Activated naive CD4-positive, alpha-beta T cell treated with anti-CD3 and anti-CD28 coated beads, Interleukin-2, amount 10 ng/mL, durations not matched to agents 7 days and 5 days (primary cell): ENCODE measurements at regions not wholly inside any gene's neighbourhood (a gene's known extent, or its start where the extent isn't known, plus 50 kb on each side); places are given as distances from the start of the nearest gene placed in this dataset.
"Not testable (repeated sequence)": the region's sequence is repeated elsewhere in the genome, so short reads cannot be mapped to it uniquely, and the experiment has no call there.

Source experiments
- CTCF ChIA-PET: fragments of 350-600 bp; sonication (Branson Sonifier 250); formaldehyde crosslinking; loops from one replicate; lab custom pipeline; 2021; ENCODE audit warnings: antibody characterized with exemption; lab: Charles Lee
- DNase-seq: peaks from one replicate; pipeline ENCODE4 v3.0.0-alpha.2; 2020
- H3K27ac Mint-ChIP-seq: one replicate; pipeline ENCODE4 v1.8.0; 2021; ENCODE audit warnings: mild to moderate bottlenecking, moderate library complexity, mixed read lengths
- H3K27me3 Mint-ChIP-seq: one replicate; pipeline ENCODE4 v1.8.0; 2021; ENCODE audit warnings: mild to moderate bottlenecking, mixed read lengths
- H3K36me3 Mint-ChIP-seq: one replicate; pipeline ENCODE4 v1.8.0; 2021; ENCODE audit warnings: mixed read lengths
- H3K4me1 Mint-ChIP-seq: one replicate; pipeline ENCODE4 v1.8.0; 2021; ENCODE audit warnings: mixed read lengths
- H3K4me3 Mint-ChIP-seq: one replicate; pipeline ENCODE4 v1.8.0; 2021; ENCODE audit warnings: mild to moderate bottlenecking, moderate library complexity, mixed read lengths
- H3K9me3 Mint-ChIP-seq: one replicate; pipeline ENCODE4 v1.8.0; 2021; ENCODE audit warnings: mixed read lengths

GRCh38 chr12:131642101-131642540 is 68.8 kb upstream of the SFSWAP start:
- no peak overlapping the region for H3K27ac Mint-ChIP-seq
- H3K36me3 Mint-ChIP-seq, result no peaks in the 10 kb centered on the region
- DNase-seq, result no peak
- H3K9me3 Mint-ChIP-seq, result no peaks in the 10 kb centered on the region
- peaks cover 19% of the 10 kb centered on the region for H3K27me3 Mint-ChIP-seq
- no peaks in the 10 kb centered on the region for H3K4me1 Mint-ChIP-seq
- no peak overlapping the region for H3K4me3 Mint-ChIP-seq
- CTCF ChIA-PET, result no interaction called here

- DNase-seq, result no peak
- Mint-ChIP-seq H3K27me3 (peaks cover 18% of the 10 kb centered on the region), H3K9me3 (no peaks in the 10 kb centered on the region), H3K36me3 (no peaks in the 10 kb centered on the region), H3K4me1 (no peaks in the 10 kb centered on the region), H3K27ac (no peak overlapping the region), H3K4me3 (no peak overlapping the region)
- CTCF ChIA-PET, result no interaction called here
These were observed 68.1 kb upstream of the SFSWAP start for GRCh38 chr12:131642771-131643170.

- DNase-seq, result no peak
- no peaks in the 10 kb centered on the region for H3K4me1 Mint-ChIP-seq
These were observed 67.0 kb upstream of the SFSWAP start for GRCh38 chr12:131643631-131644452.

GRCh38 chr12:131644481-131644880 is 66.4 kb upstream of the SFSWAP start:
- Mint-ChIP-seq H3K27me3 (peaks cover 14% of the 10 kb centered on the region), H3K36me3 (no peaks in the 10 kb centered on the region), H3K27ac (no peak overlapping the region), H3K4me1 (no peaks in the 10 kb centered on the region), H3K9me3 (no peaks in the 10 kb centered on the region), H3K4me3 (no peak overlapping the region)
- CTCF ChIA-PET, result no interaction called here
- DNase-seq, result no peak

More at GRCh38 chr12:131643631-131644452, 67.0 kb upstream of the SFSWAP start:
- H3K9me3 Mint-ChIP-seq, result no peaks in the 10 kb centered on the region
- peaks cover 14% of the 10 kb centered on the region for H3K27me3 Mint-ChIP-seq
- CTCF ChIA-PET, result no interaction called here
- no peak overlapping the region for H3K4me3 Mint-ChIP-seq
- H3K27ac Mint-ChIP-seq, result no peak overlapping the region
- no peaks in the 10 kb centered on the region for H3K36me3 Mint-ChIP-seq

- H3K4me3 Mint-ChIP-seq, H3K9me3 Mint-ChIP-seq, H3K36me3 Mint-ChIP-seq, H3K27ac Mint-ChIP-seq, CTCF ChIA-PET, DNase-seq, H3K4me1 Mint-ChIP-seq: not testable (repeated sequence)
- peaks cover 12% of the 10 kb centered on the region for H3K27me3 Mint-ChIP-seq
These were observed 66.0 kb upstream of the SFSWAP start for GRCh38 chr12:131644917-131645316.

- H3K4me1 Mint-ChIP-seq, H3K9me3 Mint-ChIP-seq, H3K27ac Mint-ChIP-seq, CTCF ChIA-PET, H3K27me3 Mint-ChIP-seq, H3K4me3 Mint-ChIP-seq, H3K36me3 Mint-ChIP-seq, DNase-seq: not testable (repeated sequence)
These were observed 65.3 kb upstream of the SFSWAP start for GRCh38 chr12:131645557-131645956.

- H3K27ac Mint-ChIP-seq, DNase-seq, H3K4me3 Mint-ChIP-seq, CTCF ChIA-PET, H3K36me3 Mint-ChIP-seq, H3K9me3 Mint-ChIP-seq, H3K27me3 Mint-ChIP-seq, H3K4me1 Mint-ChIP-seq: not testable (repeated sequence)
These were observed 64.4 kb upstream of the SFSWAP start for GRCh38 chr12:131646444-131646843.

GRCh38 chr12:131647667-131648066 is 63.2 kb upstream of the SFSWAP start:
- Mint-ChIP-seq H3K9me3 (no peaks in the 10 kb centered on the region), H3K27me3 (peaks cover 7% of the 10 kb centered on the region), H3K36me3 (no peaks in the 10 kb centered on the region), H3K4me1 (no peaks in the 10 kb centered on the region), H3K27ac (no peak overlapping the region), H3K4me3 (no peak overlapping the region)
- CTCF ChIA-PET, result no interaction called here
- no peak for DNase-seq

- CTCF ChIA-PET, DNase-seq, H3K4me3 Mint-ChIP-seq, H3K9me3 Mint-ChIP-seq, H3K36me3 Mint-ChIP-seq, H3K27ac Mint-ChIP-seq, H3K4me1 Mint-ChIP-seq: not testable (repeated sequence)
- H3K27me3 Mint-ChIP-seq, result peaks cover 13% of the 10 kb centered on the region
These were observed 55.3 kb upstream of the SFSWAP start for GRCh38 chr12:131655469-131656174.

GRCh38 chr12:131656796-131657195 is 54.1 kb upstream of the SFSWAP start:
- DNase-seq, CTCF ChIA-PET, H3K36me3 Mint-ChIP-seq, H3K4me3 Mint-ChIP-seq, H3K9me3 Mint-ChIP-seq, H3K27ac Mint-ChIP-seq, H3K4me1 Mint-ChIP-seq: not testable (repeated sequence)
- H3K27me3 Mint-ChIP-seq, result peaks cover 14% of the 10 kb centered on the region

GRCh38 chr12:131658605-131659004 is 52.3 kb upstream of the SFSWAP start:
- H3K4me1 Mint-ChIP-seq, result not testable (repeated sequence)

GRCh38 chr12:131659484-131659883 is 51.4 kb upstream of the SFSWAP start:
- DNase-seq, H3K36me3 Mint-ChIP-seq, H3K4me3 Mint-ChIP-seq, H3K27ac Mint-ChIP-seq, H3K9me3 Mint-ChIP-seq, CTCF ChIA-PET, H3K4me1 Mint-ChIP-seq: not testable (repeated sequence)
- peaks cover 19% of the 10 kb centered on the region for H3K27me3 Mint-ChIP-seq

More at GRCh38 chr12:131658605-131659004, 52.3 kb upstream of the SFSWAP start:
- H3K4me3 Mint-ChIP-seq, H3K9me3 Mint-ChIP-seq, CTCF ChIA-PET, H3K36me3 Mint-ChIP-seq, H3K27ac Mint-ChIP-seq, DNase-seq: not testable (repeated sequence)
- H3K27me3 Mint-ChIP-seq, result peaks cover 19% of the 10 kb centered on the region

GRCh38 chr12:131659976-131660375 is 50.9 kb upstream of the SFSWAP start:
- H3K27me3 Mint-ChIP-seq, result peaks cover 19% of the 10 kb centered on the region
- H3K9me3 Mint-ChIP-seq, DNase-seq, H3K4me1 Mint-ChIP-seq, H3K36me3 Mint-ChIP-seq, CTCF ChIA-PET, H3K27ac Mint-ChIP-seq, H3K4me3 Mint-ChIP-seq: not testable (repeated sequence)

GRCh38 chr12:131660401-131660800 is 50.5 kb upstream of the SFSWAP start:
- H3K4me1 Mint-ChIP-seq, H3K9me3 Mint-ChIP-seq, H3K27ac Mint-ChIP-seq, CTCF ChIA-PET, DNase-seq, H3K4me3 Mint-ChIP-seq, H3K36me3 Mint-ChIP-seq: not testable (repeated sequence)
- peaks cover 19% of the 10 kb centered on the region for H3K27me3 Mint-ChIP-seq
